ENCODE measurements at regions not wholly inside any gene's neighbourhood (a gene's known extent, or its start where the extent isn't known, plus 50 kb on each side); places are given as distances from the start of the nearest gene placed in this dataset.
"Not testable (repeated sequence)": the region's sequence is repeated elsewhere in the genome, so short reads cannot be mapped to it uniquely, and the experiment has no call there.

- peaks cover 14 to 20% of the 10 kb centered on the region in 2 donors for H3K4me1 Mint-ChIP-seq
- H3K4me3 Mint-ChIP-seq: no peak overlapping the region
- H3K36me3 Mint-ChIP-seq: no peaks in the 10 kb centered on the region
- no peak for DNase-seq
- no peak overlapping the region for H3K27ac Mint-ChIP-seq
- H3K27me3 Mint-ChIP-seq: peaks cover 0 to 11% of the 10 kb centered on the region in 2 donors
- no peak for ATAC-seq (replicated peaks)
- H3K9me3 Mint-ChIP-seq: no peaks in the 10 kb centered on the region
These were observed 199.2 kb upstream of the SULF2 start for GRCh38 chr20:47984437-47984836.

- Mint-ChIP-seq H3K27ac (peak overlapping the region; percentile 25), H3K4me1 (peaks cover 14 to 27% of the 10 kb centered on the region in 2 donors), H3K27me3 (peaks cover 5 to 17% of the 10 kb centered on the region in 2 donors)
- ATAC-seq (replicated peaks); DNase-seq; H3K36me3 Mint-ChIP-seq; H3K9me3 Mint-ChIP-seq; H3K4me3 Mint-ChIP-seq: not testable (repeated sequence)
These were observed 198.4 kb upstream of the SULF2 start for GRCh38 chr20:47983642-47984041.

GRCh38 chr20:47982574-47983360, 197.5 kb upstream of the SULF2 start:
- Mint-ChIP-seq H3K27ac (no peak overlapping the region), H3K27me3 (peaks cover 5 to 17% of the 10 kb centered on the region in 2 donors), H3K4me1 (peaks cover 16 to 30% of the 10 kb centered on the region in 2 donors), H3K36me3 (no peaks in the 10 kb centered on the region), H3K4me3 (no peak overlapping the region), H3K9me3 (no peaks in the 10 kb centered on the region)
- peak; percentile 84 to 85 for ATAC-seq (replicated peaks)
- DNase-seq: no peak

GRCh38 chr20:47981222-47981621, 195.9 kb upstream of the SULF2 start:
- peaks cover 24 to 38% of the 10 kb centered on the region in 2 donors for H3K4me1 Mint-ChIP-seq
- no peak for DNase-seq
- H3K36me3 Mint-ChIP-seq: no peaks in the 10 kb centered on the region
- H3K4me3 Mint-ChIP-seq: no peak overlapping the region
- H3K9me3 Mint-ChIP-seq: no peaks in the 10 kb centered on the region
- H3K27me3 Mint-ChIP-seq: peaks cover 5 to 17% of the 10 kb centered on the region in 2 donors
- H3K27ac Mint-ChIP-seq: no peak overlapping the region
- ATAC-seq (replicated peaks): no peak

GRCh38 chr20:47980336-47981177, 195.3 kb upstream of the SULF2 start:
- DNase-seq (no peak), ATAC-seq (replicated peaks) (no peak)
- H3K36me3 Mint-ChIP-seq: no peaks in the 10 kb centered on the region
- H3K4me1 Mint-ChIP-seq: peaks cover 26 to 44% of the 10 kb centered on the region in 2 donors
- H3K27me3 Mint-ChIP-seq: peaks cover 5 to 17% of the 10 kb centered on the region in 2 donors
- H3K9me3 Mint-ChIP-seq: no peaks in the 10 kb centered on the region
- no peak overlapping the region for H3K4me3 Mint-ChIP-seq
- H3K27ac Mint-ChIP-seq: no peak overlapping the region

GRCh38 chr20:47979361-47980095, 194.2 kb upstream of the SULF2 start:
- DNase-seq; H3K27ac Mint-ChIP-seq; H3K36me3 Mint-ChIP-seq; H3K4me3 Mint-ChIP-seq; ATAC-seq (replicated peaks); H3K9me3 Mint-ChIP-seq: not testable (repeated sequence)
- H3K4me1 Mint-ChIP-seq: peaks cover 30 to 51% of the 10 kb centered on the region in 2 donors
- peaks cover 5 to 17% of the 10 kb centered on the region in 2 donors for H3K27me3 Mint-ChIP-seq

- DNase-seq, H3K4me3 Mint-ChIP-seq, H3K9me3 Mint-ChIP-seq, H3K36me3 Mint-ChIP-seq, H3K27ac Mint-ChIP-seq: not testable (repeated sequence)
- Mint-ChIP-seq H3K27me3 (peaks cover 5 to 17% of the 10 kb centered on the region in 2 donors), H3K4me1 (peaks cover 31 to 50% of the 10 kb centered on the region in 2 donors)
- peak in 1 of 2 donors; percentile 33 for ATAC-seq (replicated peaks)
These were observed 193.3 kb upstream of the SULF2 start for GRCh38 chr20:47978428-47979120.

GRCh38 chr20:47977789-47978252, 192.5 kb upstream of the SULF2 start:
- H3K27ac Mint-ChIP-seq; H3K9me3 Mint-ChIP-seq; H3K36me3 Mint-ChIP-seq; ATAC-seq (replicated peaks); H3K4me3 Mint-ChIP-seq; DNase-seq: not testable (repeated sequence)
- Mint-ChIP-seq H3K4me1 (peaks cover 26 to 50% of the 10 kb centered on the region in 2 donors), H3K27me3 (peaks cover 7 to 21% of the 10 kb centered on the region in 2 donors)

- H3K4me3 Mint-ChIP-seq; ATAC-seq (replicated peaks); H3K9me3 Mint-ChIP-seq; DNase-seq; H3K36me3 Mint-ChIP-seq; H3K27ac Mint-ChIP-seq: not testable (repeated sequence)
- peaks cover 8 to 27% of the 10 kb centered on the region in 2 donors for H3K27me3 Mint-ChIP-seq
- peaks cover 26 to 51% of the 10 kb centered on the region in 2 donors for H3K4me1 Mint-ChIP-seq
These were observed 191.9 kb upstream of the SULF2 start for GRCh38 chr20:47977017-47977788.

- Mint-ChIP-seq H3K27ac (no peak overlapping the region), H3K9me3 (peaks cover 1 to 5% of the 10 kb centered on the region in 2 donors), H3K4me3 (no peak overlapping the region), H3K36me3 (peaks cover 0 to 3% of the 10 kb centered on the region in 2 donors), H3K4me1 (peaks cover 34 to 64% of the 10 kb centered on the region in 2 donors), H3K27me3 (peaks cover 8 to 22% of the 10 kb centered on the region in 2 donors)
- DNase-seq (no peak), ATAC-seq (replicated peaks) (no peak)
These were observed 189.1 kb upstream of the SULF2 start for GRCh38 chr20:47974234-47974878.

- Mint-ChIP-seq H3K4me3 (no peak overlapping the region), H3K27ac (no peak overlapping the region), H3K36me3 (peaks cover 0 to 3% of the 10 kb centered on the region in 2 donors), H3K9me3 (peaks cover 1 to 5% of the 10 kb centered on the region in 2 donors), H3K4me1 (peaks cover 34 to 58% of the 10 kb centered on the region in 2 donors), H3K27me3 (peaks cover 4 to 17% of the 10 kb centered on the region in 2 donors)
- DNase-seq (no peak), ATAC-seq (replicated peaks) (no peak)
These were observed 188.4 kb upstream of the SULF2 start for GRCh38 chr20:47973519-47974233.

GRCh38 chr20:47972916-47973309, 187.6 kb upstream of the SULF2 start:
- Mint-ChIP-seq H3K27ac (no peak overlapping the region), H3K4me1 (peaks cover 33 to 56% of the 10 kb centered on the region in 2 donors), H3K27me3 (peaks cover 5 to 21% of the 10 kb centered on the region in 2 donors), H3K36me3 (peaks cover 0 to 3% of the 10 kb centered on the region in 2 donors), H3K9me3 (peaks cover 1 to 5% of the 10 kb centered on the region in 2 donors), H3K4me3 (no peak overlapping the region)
- DNase-seq (no peak), ATAC-seq (replicated peaks) (no peak)

Data from stimulated activated naive B cell treated with anti-CD40 and anti-IgM and Interleukin-4, amounts not matched to agents 10 μg/mL and 1 μg/mL and 100 μg/mL, for 72 hours (primary cell).